Nucleus accumbens (tissue), 56 donors: ENCODE measurements at regions not wholly inside any gene's neighbourhood (a gene's known extent, or its start where the extent isn't known, plus 50 kb on each side); places are given as distances from the start of the nearest gene placed in this dataset.
"Not testable (repeated sequence)": the region's sequence is repeated elsewhere in the genome, so short reads cannot be mapped to it uniquely, and the experiment has no call there.

Experiments
- DNase-seq, 56 donors: peaks; one replicate each; lab custom pipeline; 2025; lab: John Stamatoyannopoulos, UW

- DNase-seq, result no peak
Observed at GRCh38 chr2:167697948-167698347, 549.4 kb downstream of the STK39 start.

- DNase-seq, result no peak
Observed at GRCh38 chr2:167697194-167697593, 550.2 kb downstream of the STK39 start.

DNA sequence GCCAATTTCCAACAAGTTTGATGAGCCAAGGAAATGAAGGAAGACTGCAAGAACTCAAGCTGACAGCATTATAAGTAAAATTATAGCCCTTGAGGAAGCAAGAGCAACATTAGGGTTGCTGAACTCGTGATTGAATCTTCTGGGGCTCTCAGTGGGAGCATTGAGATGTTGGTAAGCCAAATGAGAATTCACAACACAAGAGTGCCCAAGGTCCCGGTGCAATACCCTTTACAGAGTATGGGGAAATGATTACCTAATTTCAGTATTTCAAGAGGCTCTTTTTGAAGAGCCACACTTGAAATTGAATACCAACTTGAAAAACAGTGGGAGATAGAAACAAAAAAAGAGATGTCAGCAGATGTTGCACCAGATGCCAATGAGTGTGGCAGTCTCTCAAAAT is 554.5 kb downstream of the STK39 start:
- no peak for DNase-seq

DNA sequence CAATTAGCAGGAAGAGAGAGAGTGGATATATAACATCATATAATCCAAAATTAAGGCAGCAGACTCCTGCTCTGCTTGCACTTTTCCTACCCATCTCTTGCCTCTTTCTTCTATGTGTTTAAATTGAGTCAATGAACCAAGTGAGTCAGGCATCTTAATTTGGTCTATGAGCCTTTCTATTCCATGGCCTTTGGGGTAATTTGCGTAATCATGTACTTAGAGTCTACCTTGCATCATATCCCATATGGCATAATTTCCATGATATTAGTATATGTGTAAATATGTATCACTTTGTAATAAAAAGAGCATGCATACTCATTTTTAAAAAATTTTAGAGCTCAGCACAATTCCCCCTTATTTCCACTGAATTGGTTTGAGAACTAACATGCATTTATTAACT is 555.2 kb downstream of the STK39 start:
- no peak for DNase-seq

GRCh38 chr2:167689444-167689843 is 558.0 kb downstream of the STK39 start:
- no peak for DNase-seq

GRCh38 chr2:167686691-167687090 is 560.7 kb downstream of the STK39 start:
- no peak for DNase-seq

GRCh38 chr2:167681234-167682015 is 566.0 kb downstream of the STK39 start:
- DNase-seq, result peak in 13 of 56 donors; percentile 2 to 38 (median 13)

DNA sequence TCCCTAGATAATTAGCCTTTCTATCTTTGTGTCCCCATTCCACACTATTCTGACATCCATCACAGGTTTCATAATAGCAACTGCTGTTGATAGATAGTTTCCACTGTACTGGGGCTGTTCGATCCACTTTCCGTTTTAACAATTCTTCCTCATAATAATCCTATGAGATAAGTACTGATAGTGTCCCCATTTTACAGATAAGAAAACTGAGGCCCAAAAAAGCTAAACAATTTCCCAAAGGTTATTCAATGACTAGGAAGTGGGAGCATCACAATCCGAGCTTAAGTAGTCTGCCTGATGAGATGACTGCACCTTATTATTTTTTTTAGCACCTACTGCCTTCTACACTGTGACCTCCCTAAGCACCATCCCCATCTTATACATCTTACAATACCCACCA is 569.2 kb downstream of the STK39 start:
- DNase-seq, result no peak

DNA sequence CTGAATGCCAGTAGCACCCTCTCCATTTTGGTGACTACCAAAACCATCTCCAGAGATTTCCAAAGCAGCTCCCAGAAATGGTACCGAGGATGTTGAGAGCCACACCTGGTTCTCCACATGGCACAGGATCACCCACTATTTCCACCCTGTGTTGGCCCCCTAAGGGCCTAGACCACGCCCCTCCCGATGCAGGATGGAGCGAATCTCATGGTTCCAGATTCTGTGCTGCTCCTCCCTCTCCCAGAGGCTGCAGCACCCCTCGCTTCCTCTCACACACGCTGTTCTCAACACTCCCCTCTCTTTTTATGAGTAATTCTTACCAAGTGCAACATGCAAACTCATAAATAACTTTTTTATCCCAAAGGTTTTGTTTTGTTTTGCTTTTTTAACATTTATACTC is 571.5 kb downstream of the STK39 start:
- no peak for DNase-seq

DNA sequence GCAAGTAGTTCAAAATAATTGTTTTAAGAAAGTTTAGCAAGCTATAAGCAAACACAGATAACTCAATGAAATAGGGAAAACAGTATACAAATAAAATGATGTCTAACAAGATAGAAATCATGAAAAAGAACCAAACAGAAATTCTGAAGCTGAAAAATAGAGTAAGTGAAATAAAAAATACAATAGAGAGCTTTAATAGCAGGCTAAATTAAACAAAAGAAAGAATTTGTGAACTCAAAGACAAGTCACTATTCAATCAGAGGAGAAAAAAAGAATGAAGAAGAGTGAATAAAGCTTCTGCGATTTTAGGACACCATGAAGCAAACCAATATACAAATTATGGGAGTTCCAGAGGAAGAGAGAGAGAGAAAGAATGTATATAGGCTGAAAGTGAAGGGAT is 576.8 kb downstream of the STK39 start:
- no peak for DNase-seq

DNA sequence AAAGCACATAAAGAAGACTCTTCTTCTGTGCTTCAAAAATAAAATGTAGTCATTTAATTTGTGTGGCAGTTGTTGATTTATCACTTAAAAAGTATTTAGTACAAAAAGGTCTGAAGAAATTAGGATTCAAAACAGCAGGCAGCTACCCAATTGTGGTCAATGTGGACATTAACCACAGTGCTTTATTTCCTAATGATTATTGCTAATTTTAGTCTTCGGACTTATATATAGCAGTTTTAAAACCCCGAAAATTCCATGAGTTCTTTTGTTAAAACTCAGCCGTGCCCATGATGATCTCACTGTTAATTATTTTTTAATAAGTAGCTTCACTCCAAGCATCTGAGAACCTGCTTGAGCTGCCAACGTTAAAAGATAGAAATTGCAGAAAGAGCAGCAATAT is 594.3 kb downstream of the STK39 start:
- DNase-seq, result no peak

- no peak for DNase-seq
Observed at GRCh38 chr2:167652401-167652800, 595.0 kb downstream of the STK39 start.

DNA sequence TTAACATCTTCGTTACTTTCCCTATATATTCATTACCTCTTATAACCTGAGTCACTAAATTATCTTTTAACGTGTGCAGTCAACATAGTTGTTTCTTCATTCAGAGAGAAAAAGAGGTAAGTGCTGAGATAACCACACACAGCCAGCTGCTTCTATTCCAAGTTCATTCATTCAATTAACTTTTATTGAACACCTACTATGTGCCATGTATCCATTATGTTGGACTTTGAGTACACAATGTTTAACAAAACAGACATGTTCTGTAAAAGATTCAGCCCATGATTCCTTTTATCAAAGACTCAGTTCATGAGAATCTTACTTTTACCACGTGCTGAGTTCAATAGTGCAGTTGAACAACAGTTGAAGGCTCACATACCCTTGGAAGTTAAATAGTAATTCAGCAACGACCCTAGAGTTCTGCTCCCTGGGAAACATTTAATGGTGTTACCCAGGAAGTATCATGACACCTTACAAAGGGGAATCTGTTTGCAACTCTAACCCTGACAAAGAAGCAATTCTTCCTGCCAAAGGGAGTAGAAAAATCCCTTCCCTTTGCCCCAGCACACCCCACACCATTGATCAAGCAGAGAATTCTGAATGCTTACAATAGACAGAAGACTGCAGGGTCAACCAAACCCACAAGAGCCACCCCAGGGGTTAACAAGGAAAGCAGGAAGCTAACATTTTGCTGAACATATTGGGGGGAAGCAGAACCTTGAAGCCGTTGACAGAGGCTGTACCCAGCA is 595.8 kb downstream of the STK39 start:
- no peak for DNase-seq

- DNase-seq, result no peak
Observed at GRCh38 chr2:167646557-167646956, 600.8 kb downstream of the STK39 start.

GRCh38 chr2:167640096-167640495 is 607.3 kb downstream of the STK39 start:
- peak in 2 of 56 donors; percentile 2 for DNase-seq

DNA sequence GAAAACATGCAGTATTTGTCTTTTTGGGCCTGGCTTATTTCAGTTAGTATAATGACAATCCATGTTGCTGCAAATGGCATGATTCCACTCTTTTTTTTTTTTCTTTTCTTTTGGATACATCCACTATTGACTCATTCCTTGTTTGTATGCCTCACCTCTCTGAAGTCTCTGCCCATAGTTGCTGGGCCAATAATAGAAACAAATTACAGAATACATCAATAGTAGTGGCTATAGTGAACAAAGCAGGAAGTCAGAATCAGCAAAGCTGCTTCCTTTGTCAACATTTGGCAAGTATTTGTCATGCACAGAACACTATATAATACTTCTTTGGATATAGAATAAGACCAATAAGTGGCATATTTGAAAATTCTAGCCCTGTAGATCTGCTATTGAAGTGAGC is 609.7 kb downstream of the STK39 start:
- no peak for DNase-seq

- DNase-seq, result not testable (repeated sequence)
Observed at GRCh38 chr2:167632271-167632670, 615.1 kb downstream of the STK39 start.

- DNase-seq, result no peak
Observed at GRCh38 chr2:167626961-167627360, 620.4 kb downstream of the STK39 start.

DNA sequence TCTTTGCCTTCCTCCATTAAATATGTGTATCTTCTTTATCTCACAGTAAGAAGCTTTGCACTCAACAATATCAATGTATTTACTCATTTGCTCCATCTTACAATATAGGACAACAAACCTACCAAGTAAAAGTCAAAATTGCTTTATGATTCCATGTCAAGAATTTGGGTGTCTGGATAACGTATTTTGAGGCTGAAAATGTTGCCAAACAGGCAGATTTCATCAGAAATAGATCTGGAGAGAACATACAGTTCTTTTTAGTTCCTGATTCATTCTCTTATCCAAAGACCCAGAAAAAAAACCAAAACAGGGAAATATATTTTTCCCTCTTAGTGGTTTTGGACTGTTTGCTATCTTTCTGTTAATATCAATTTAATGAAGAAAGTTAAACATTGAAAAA is 621.1 kb downstream of the STK39 start:
- no peak for DNase-seq

GRCh38 chr2:167616997-167617396 is 630.4 kb downstream of the STK39 start:
- no peak for DNase-seq

- DNase-seq, result no peak
Observed at GRCh38 chr2:167613471-167613870, 633.9 kb downstream of the STK39 start.

DNA sequence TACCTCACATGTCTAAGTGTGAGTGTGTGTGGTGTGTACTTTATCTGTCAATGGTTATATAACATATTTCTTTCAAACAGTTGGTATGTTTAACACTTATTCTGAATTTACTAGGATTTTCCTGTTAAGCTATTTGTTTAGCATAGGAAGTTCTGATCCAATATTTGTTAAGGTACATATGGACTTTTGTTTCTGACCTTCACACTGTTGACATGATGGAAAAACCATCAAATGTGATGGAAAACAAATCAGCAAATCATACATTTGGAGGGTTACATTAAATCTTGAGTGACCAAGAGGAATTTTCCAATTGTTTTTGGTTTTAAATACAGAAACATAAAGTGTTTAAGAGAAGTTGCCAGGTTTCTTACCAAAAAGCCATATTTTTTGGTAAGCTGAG is 638.9 kb downstream of the STK39 start:
- DNase-seq, result no peak
